ENCODE measurements at regions not wholly inside any gene's neighbourhood (a gene's known extent, or its start where the extent isn't known, plus 50 kb on each side); places are given as distances from the start of the nearest gene placed in this dataset.

- DNase-seq: no peak
Observed at GRCh38 chr16:56140645-56141044, 50.6 kb upstream of the GNAO1 start.

DNA sequence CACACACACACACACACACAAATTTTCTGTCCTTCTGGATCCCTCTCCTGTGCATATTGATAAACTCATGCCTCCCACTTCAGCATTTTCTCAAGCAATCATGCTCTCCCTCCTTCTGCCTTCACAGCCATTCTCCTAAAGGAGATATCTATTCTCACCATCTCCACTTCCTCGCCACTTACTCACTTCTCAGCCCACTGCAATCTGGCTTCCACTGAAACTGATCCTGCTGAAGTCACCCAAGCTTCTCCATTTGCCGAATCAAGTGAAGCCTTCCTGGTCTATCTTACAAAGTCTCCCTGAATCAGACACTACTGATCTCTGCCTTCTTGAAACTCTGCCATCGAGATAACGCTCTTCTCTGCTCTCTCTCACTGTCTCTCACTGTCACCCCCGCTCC is 54.0 kb upstream of the GNAO1 start:
- DNase-seq: no peak

DNA sequence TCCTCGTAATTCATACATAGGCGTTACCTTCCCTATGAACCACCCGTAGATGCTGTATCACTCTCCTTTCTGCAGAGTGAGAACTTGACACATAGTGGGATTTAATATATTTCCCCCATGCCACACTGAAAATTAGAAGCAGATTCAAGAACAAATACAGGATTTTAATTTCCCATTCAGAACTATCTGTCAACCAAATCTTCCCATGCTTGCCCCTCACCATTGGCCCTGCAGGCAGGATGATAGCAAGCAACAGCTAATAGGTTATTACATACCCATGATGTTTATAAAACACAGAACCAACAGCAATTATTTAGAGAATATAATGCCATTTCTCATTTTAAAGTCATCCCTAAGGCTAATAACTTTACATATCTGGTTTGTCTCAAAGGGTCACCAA is 55.0 kb upstream of the GNAO1 start:
- DNase-seq: no peak

DNA sequence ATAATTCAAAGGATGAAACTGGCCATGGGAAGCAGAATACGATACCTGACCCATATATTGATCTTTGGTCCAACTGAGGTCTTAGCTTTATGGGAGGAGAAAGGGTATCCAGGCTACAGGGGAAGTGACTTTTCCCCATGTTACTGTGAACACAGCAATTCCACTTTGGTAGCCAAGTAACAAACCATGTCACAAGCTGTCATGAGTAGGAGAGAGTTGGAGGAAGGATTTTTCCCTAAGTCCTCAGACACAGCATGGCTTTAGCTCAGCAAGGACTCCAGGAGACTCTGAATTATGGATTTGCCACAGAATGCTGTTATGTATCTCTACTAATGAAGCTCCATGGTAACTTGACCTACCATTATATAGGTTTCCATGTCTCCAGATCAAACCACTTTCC is 56.5 kb upstream of the GNAO1 start:
- no peak for DNase-seq

GRCh38 chr16:56125922-56126321 is 65.4 kb upstream of the GNAO1 start:
- DNase-seq: no peak

GRCh38 chr16:56122251-56122650 is 69.0 kb upstream of the GNAO1 start:
- DNase-seq: no peak

GRCh38 chr16:56121156-56121500 is 70.2 kb upstream of the GNAO1 start:
- no peak for DNase-seq

- no peak for DNase-seq
Observed at GRCh38 chr16:56120447-56121155, 70.7 kb upstream of the GNAO1 start.

DNA sequence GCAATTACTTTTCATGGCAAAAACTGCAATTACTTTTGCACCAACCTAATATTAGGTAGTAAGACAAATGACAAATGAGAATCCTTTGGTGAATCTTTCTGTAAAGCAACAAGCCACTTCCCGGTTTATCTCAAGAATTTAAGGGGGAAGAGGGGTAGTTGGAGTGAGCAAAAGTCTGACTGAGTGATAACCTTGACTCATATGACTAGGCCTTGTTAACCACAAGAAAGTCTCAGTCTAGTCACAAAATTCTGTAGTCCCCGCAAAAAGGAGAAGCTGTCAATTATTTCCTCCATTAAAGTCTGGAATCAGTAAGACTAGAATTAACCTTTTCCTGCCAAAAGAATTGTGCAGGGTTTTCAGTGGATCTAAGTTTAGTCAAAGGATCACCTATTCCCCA is 72.2 kb upstream of the GNAO1 start:
- no peak for DNase-seq

GRCh38 chr16:56116577-56116964 is 74.7 kb upstream of the GNAO1 start:
- DNase-seq: no peak

DNA sequence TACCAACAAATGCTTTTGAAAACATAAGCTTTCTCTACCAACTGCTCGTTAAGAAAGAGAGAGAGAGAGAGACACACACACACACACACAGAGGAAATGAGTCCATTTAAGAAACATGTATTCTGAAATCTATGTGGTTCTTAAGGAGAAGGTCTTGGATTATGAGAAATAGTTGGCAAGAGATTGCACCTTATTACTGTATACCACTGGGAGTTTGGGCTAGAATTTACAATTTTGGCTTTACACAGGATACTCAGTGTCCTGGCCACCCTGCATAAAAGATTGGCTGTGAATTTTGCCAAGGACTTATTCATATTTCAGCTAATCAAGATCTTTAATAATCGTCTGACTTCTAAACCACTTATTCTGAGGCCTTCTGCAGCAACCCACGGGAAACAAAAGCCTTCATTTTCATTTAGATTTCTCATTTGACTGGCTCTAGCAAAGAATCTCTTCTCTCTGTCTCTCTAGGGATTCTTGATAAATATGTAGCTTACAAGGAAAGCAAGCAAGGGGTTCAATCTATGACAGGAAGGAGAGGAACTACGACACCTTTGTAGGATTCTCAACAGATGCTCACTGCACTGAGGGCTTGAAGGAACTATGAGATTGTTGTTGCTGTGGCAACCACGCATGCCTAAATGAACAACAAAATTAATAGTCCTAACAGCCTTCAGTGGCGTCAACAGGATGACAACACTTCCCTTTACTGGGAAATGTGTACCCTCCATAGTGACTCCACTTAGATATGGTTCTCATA is 75.3 kb upstream of the GNAO1 start:
- DNase-seq: no peak

- no peak for DNase-seq
Observed at GRCh38 chr16:56113223-56113622, 78.1 kb upstream of the GNAO1 start.

DNA sequence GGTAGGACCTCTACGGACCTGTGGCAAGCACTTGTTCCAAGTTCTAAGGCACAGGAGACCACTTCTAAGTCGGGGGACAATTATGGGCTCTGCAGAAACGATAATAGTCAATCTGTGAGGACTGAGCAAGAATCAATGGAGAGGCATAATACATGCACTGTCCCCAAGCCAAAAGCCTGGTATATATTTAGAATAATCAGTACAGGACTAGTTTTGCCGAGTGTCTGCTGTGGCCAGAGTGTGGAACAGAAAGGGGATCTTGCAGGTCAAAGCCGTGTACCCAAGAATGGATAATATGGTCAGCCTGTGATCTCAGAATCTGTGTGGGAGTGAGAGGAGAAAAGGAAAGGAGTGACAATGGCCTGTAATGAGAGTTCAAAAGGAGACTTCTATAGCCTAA is 80.2 kb upstream of the GNAO1 start:
- DNase-seq: no peak

GRCh38 chr16:56109994-56110393 is 81.3 kb upstream of the GNAO1 start:
- no peak for DNase-seq

GRCh38 chr16:56109205-56109604 is 82.1 kb upstream of the GNAO1 start:
- DNase-seq: no peak

DNA sequence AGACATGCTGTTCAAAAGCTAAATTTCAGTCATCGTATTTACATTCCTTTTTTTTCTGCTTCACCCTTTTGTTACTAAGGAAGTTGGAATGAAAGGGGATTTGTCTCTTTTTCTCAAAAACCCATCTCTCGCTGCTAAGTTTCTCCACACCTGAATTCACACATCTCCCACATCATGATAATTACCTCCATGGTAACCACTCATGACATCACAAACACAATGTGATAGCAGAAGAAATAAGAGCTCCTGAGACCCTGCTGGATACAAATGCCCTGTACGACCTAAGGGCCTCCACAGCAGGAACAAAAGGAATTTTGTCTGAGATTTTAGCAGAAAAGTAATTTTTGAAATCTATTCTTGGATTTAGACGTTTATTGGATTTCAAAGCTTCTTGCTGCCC is 82.6 kb upstream of the GNAO1 start:
- no peak for DNase-seq

DNA sequence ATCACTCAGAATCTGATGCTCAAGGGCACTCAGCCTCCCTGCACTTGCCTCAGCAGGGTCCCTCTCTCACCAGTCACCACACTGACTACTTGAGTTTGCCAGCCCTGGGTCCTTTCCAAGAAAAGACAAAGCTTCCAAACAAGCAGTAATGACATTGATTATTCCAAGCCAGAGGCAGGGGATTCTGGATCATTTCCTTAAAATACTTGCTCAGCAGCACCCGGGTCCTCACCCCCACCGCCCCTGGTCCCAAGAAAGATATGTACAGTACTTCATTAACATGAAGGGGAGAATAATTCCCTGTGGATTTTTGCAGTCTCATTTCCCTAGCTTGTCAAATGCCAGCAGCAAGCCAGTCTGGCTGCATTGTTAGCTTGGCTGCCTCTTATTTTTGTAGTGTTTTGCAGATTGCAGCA is 83.2 kb upstream of the GNAO1 start:
- DNase-seq: no peak

GRCh38 chr16:56106527-56106926 is 84.8 kb upstream of the GNAO1 start:
- no peak for DNase-seq

DNA sequence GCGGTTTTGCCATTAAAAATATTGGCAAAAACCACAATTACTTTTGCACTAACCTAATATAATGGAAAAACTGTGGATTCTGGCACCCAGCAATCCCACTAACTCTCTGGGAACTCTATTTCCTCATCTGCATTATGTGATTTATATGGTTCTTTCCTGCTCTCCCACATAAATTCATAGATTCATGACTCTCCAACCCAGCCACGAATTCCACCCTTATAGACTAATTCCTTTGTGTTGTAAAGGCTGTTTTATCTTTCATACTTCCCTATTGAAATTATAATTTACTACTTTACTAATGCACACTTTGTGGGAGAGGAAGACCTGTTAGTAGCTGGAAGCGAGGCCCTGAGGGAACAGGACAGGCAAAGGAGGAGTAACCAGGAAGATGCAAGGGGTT is 88.4 kb upstream of the GNAO1 start:
- no peak for DNase-seq

- DNase-seq: peak in 1 of 2 experiments; percentile 10
Observed at GRCh38 chr16:56102183-56102686, 89.1 kb upstream of the GNAO1 start.

- no peak for DNase-seq
Observed at GRCh38 chr16:56101480-56101879, 89.8 kb upstream of the GNAO1 start.

DNA sequence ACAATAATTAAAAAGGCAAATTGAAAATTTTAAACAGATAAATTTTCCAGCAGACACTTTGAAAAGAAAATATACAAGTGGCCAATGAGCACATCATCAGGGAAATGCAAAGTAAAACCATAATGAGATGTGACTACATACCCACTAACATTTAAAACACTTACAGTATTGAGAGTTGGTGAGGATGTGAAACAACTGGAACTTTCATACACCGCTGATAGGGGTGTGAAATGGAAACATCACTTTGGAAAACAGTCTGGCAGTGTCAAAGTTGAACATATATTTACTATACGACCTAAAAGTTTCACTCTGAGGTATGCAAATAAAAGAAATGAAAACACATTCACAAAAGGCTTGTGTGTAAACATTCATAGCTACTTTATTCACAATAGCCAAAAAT is 94.0 kb upstream of the GNAO1 start:
- DNase-seq: no peak

GRCh38 chr16:56094231-56094630 is 97.1 kb upstream of the GNAO1 start:
- no peak for DNase-seq

DNA sequence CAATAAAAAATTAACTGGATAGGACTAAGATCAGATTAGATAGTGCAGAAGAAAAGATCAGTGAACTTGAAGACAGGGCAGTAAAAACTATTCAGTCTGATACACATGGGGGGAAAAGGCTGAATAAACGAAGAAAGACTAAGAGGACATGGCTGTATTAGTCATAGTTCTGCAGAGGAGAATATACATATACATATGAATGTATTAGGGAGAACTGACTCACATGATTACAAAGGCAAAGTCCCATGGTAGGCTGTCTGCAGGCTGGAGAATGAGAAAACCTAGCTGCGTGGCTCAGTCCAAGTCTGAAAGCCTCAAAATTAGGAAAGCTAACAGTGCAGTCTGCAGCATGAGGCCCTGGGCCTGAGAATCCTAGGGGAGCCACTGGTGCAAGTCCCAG is 98.2 kb upstream of the GNAO1 start:
- no peak for DNase-seq

- DNase-seq: no peak
Observed at GRCh38 chr16:56090076-56090475, 101.2 kb upstream of the GNAO1 start.
